Astrocyte (in vitro differentiated cells and primary cell): ENCODE measurements at regions not wholly inside any gene's neighbourhood (a gene's known extent, or its start where the extent isn't known, plus 50 kb on each side); places are given as distances from the start of the nearest gene placed in this dataset.

Source experiments
- DNase-seq: peaks from one replicate; pipeline ENCODE4 v3.0.0-alpha.2; 2010; ENCODE audit warnings: low read depth
- FAIRE-seq: peaks from 2 replicates; lab custom pipeline; 2011; peaks lifted over from hg19 to GRCh38; lab: Jason Lieb, UNC
- H2AFZ ChIP-seq: 2 replicates; pipeline ENCODE4 v1.6.0; 2012; ENCODE audit warnings: low read depth, low read length, inconsistent platforms
- H3K27ac ChIP-seq: 2 replicates; pipeline ENCODE4 v1.5.1; 2011; ENCODE audit warnings: low read depth, low read length, inconsistent platforms
- H3K27me3 ChIP-seq: 2 replicates; pipeline ENCODE4 v1.6.0; 2011; ENCODE audit warnings: low read length, inconsistent platforms; ENCODE audit not compliant: insufficient read depth
- H3K36me3 ChIP-seq: 2 replicates; pipeline ENCODE4 v1.5.1; 2011; ENCODE audit warnings: low read length, inconsistent platforms; ENCODE audit not compliant: insufficient read depth
- H3K4me1 ChIP-seq: 2 replicates; pipeline ENCODE4 v1.5.1; 2011; ENCODE audit warnings: low read length, inconsistent platforms; ENCODE audit not compliant: insufficient read depth
- H3K4me2 ChIP-seq: 2 replicates; pipeline ENCODE4 v1.6.0; 2012; ENCODE audit warnings: low read length, inconsistent platforms
- H3K4me3 ChIP-seq: 2 replicates; pipeline ENCODE4 v1.5.1; 2011; ENCODE audit warnings: low read depth, mild to moderate bottlenecking, low read length, inconsistent platforms; ENCODE audit not compliant: insufficient read depth
- H3K79me2 ChIP-seq: 2 replicates; pipeline ENCODE4 v1.6.0; 2012; ENCODE audit warnings: mild to moderate bottlenecking, low read length, inconsistent platforms; ENCODE audit not compliant: insufficient read depth
- H3K9ac ChIP-seq: 2 replicates; pipeline ENCODE4 v1.6.0; 2012; ENCODE audit warnings: mild to moderate bottlenecking, low read length, inconsistent platforms
- H3K9me3 ChIP-seq: 2 replicates; pipeline ENCODE4 v1.5.1; 2012; ENCODE audit warnings: low read depth, mild to moderate bottlenecking, low read length, inconsistent platforms; ENCODE audit not compliant: insufficient read depth
- H4K20me1 ChIP-seq: 2 replicates; pipeline ENCODE4 v1.6.0; 2012; ENCODE audit warnings: low read length, inconsistent platforms; ENCODE audit not compliant: insufficient read depth
- H3K27ac Mint-ChIP-seq: one replicate; pipeline ENCODE4 v1.8.0; 2021; ENCODE audit warnings: mild to moderate bottlenecking, mixed read lengths; ENCODE audit not compliant: unreplicated experiment
- H3K27me3 Mint-ChIP-seq: one replicate; pipeline ENCODE4 v1.8.0; 2021; ENCODE audit warnings: low read depth, mixed read lengths; ENCODE audit not compliant: unreplicated experiment
- H3K36me3 Mint-ChIP-seq: one replicate; pipeline ENCODE4 v1.8.0; 2021; ENCODE audit warnings: low read depth, mixed read lengths; ENCODE audit not compliant: unreplicated experiment
- H3K4me1 Mint-ChIP-seq: one replicate; pipeline ENCODE4 v1.8.0; 2021; ENCODE audit warnings: low read depth, mixed read lengths; ENCODE audit not compliant: unreplicated experiment
- H3K4me3 Mint-ChIP-seq: one replicate; pipeline ENCODE4 v1.8.0; 2021; ENCODE audit warnings: mild to moderate bottlenecking, moderate library complexity, mixed read lengths; ENCODE audit not compliant: unreplicated experiment
- H3K9me3 Mint-ChIP-seq: one replicate; pipeline ENCODE4 v1.8.0; 2021; ENCODE audit warnings: mild to moderate bottlenecking, mixed read lengths; ENCODE audit not compliant: unreplicated experiment
- EZH2 ChIP-seq: IDR thresholded peaks from 2 replicates; pipeline ENCODE4 v1.6.1; 2012; ENCODE audit warnings: mild to moderate bottlenecking, low read length, inconsistent platforms; ENCODE audit not compliant: insufficient read depth
- TF ChIP-seq, protein P1 (sequence below): IDR thresholded peaks from 2 replicates; pipeline ENCODE4 v1.5.1; 2011; ENCODE audit warnings: low read depth, mild to moderate bottlenecking, inconsistent platforms, low read length, moderate library complexity; ENCODE audit not compliant: insufficient read depth

DNA sequence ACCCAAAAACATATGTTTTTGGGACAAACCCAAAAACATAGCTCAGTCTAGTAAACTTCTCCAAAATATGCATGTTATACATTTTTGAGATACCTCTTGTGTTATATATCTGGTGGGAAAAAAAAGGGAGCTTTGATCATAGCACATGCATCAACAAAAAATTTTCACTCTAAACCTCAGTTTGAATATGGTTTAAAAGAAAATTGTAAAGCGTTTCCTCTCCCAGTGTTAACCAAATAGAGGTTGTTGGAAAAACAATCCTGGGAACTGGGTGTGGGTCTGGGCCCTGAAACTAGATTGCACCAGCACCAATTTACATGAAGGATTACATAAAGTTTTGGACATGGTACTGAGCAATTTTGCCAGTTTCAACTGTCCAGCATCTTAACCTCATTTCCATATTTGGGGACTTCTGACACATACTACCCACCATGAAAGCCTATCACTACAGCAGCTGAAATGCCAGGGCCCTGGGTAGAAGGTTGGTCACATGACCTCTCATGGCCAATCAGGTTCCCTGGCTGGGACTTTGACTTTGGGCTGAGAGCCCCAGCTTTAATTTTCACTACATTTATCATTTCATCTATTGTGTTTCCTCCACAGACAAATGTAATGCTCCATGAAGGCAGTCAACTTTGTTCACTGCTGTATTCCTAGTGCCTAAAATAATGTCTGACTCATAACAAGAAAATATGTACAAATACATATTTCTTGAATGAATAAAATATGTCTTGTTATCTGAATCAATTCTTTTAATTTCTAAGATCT is 150.7 kb downstream of the SETD4 start:
- Mint-ChIP-seq H3K27ac (no peak overlapping the region), H3K4me3 (no peak overlapping the region), H3K27me3 (no peaks in the 10 kb centered on the region), H3K9me3 (no peaks in the 10 kb centered on the region), H3K36me3 (no peaks in the 10 kb centered on the region), H3K4me1 (peaks cover 8% of the 10 kb centered on the region)
- Histone ChIP-seq H4K20me1 (no peaks in the 10 kb centered on the region), H3K4me3 (no peak overlapping the region), H3K4me2 (no peak overlapping the region), H3K36me3 (no peaks in the 10 kb centered on the region), H3K4me1 (peaks cover 4% of the 10 kb centered on the region), H3K27me3 (peaks cover 3% of the 10 kb centered on the region), H3K9me3 (no peaks in the 10 kb centered on the region), H3K79me2 (no peaks in the 10 kb centered on the region), H2AFZ (no peak overlapping the region), H3K9ac (no peak overlapping the region), H3K27ac (no peak overlapping the region)
- TF ChIP-seq EZH2: no peak
- TF ChIP-seq, protein P1, sequence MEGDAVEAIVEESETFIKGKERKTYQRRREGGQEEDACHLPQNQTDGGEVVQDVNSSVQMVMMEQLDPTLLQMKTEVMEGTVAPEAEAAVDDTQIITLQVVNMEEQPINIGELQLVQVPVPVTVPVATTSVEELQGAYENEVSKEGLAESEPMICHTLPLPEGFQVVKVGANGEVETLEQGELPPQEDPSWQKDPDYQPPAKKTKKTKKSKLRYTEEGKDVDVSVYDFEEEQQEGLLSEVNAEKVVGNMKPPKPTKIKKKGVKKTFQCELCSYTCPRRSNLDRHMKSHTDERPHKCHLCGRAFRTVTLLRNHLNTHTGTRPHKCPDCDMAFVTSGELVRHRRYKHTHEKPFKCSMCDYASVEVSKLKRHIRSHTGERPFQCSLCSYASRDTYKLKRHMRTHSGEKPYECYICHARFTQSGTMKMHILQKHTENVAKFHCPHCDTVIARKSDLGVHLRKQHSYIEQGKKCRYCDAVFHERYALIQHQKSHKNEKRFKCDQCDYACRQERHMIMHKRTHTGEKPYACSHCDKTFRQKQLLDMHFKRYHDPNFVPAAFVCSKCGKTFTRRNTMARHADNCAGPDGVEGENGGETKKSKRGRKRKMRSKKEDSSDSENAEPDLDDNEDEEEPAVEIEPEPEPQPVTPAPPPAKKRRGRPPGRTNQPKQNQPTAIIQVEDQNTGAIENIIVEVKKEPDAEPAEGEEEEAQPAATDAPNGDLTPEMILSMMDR: no peak
- peak; percentile 6 for DNase-seq
- FAIRE-seq: peak; percentile 45

DNA sequence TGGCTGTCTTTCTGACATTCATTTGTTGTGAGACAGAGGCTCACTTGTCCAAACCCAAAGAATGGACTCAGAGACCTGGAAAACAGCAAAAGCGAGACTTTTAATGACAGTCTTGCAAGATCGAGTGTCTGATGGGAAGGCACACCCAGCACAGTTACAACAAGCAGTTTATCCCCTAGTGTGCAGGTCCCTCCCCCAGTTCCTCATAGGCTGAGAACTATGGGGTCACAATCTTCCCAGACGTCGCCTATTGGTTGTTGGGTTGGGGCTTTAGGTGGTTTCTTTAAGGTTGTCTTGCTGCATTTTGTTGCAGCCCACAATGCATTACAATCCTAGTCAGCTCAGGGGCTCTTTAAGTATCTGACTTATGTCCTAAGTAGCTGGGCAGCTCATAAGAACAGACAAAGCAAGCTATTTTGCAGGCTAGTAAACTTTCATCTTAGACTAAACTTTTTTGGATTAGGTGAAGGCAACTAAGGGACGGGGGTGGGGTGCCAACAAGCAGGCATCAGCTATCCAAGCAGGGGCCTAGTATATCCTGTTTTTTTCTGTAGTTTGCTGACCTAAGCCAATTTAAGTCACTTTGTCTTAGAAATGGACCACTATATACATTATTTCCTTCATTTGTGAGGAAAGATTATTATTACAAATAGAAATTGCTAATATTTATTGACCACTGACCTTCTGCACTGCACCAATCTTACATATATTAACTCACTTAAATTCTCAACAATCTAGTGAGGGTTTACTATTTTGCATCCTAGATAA is 151.8 kb downstream of the SETD4 start:
- Histone ChIP-seq H3K27me3 (peaks cover 3% of the 10 kb centered on the region), H3K4me3 (no peak overlapping the region), H3K27ac (no peak overlapping the region), H3K4me1 (peaks cover 4% of the 10 kb centered on the region), H2AFZ (no peak overlapping the region), H3K79me2 (no peaks in the 10 kb centered on the region), H3K9ac (no peak overlapping the region), H3K4me2 (no peak overlapping the region), H3K36me3 (no peaks in the 10 kb centered on the region), H4K20me1 (no peaks in the 10 kb centered on the region), H3K9me3 (no peaks in the 10 kb centered on the region)
- Mint-ChIP-seq H3K27ac (no peak overlapping the region), H3K9me3 (no peaks in the 10 kb centered on the region), H3K4me3 (no peak overlapping the region), H3K4me1 (peaks cover 8% of the 10 kb centered on the region), H3K27me3 (no peaks in the 10 kb centered on the region), H3K36me3 (no peaks in the 10 kb centered on the region)
- DNase-seq (no peak), FAIRE-seq (no peak)
- TF ChIP-seq, protein P1: no peak
- TF ChIP-seq EZH2: no peak

DNA sequence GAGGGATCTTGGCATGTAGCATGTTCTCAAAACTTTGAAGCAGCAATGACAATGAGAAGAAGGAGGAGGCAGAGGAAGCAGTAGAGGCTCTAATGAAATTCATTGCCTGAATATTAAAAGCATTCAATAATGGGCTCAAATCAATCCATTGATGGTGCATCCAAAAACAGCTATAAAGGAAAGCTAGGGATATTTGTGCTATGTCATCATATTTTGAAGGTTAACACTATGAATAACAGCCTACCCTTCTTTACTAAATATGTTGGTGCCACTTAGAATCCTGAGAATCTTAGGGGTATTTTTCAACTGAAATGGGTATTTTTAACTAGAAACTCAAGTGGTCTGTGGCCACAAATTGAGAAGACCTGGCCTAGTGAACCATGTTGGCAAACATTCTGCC is 153.7 kb downstream of the SETD4 start:
- H3K36me3 Mint-ChIP-seq: no peaks in the 10 kb centered on the region
- no peak overlapping the region for H3K9ac ChIP-seq
- H3K4me3 Mint-ChIP-seq: no peak overlapping the region
- no peaks in the 10 kb centered on the region for H3K9me3 ChIP-seq
- H3K27me3 Mint-ChIP-seq: no peaks in the 10 kb centered on the region
- no peak overlapping the region for H3K4me3 ChIP-seq
- peaks cover 4% of the 10 kb centered on the region for H3K4me1 ChIP-seq
- DNase-seq: no peak
- H4K20me1 ChIP-seq: no peaks in the 10 kb centered on the region
- TF ChIP-seq EZH2: no peak
- TF ChIP-seq, protein P1: no peak
- H3K27ac Mint-ChIP-seq: no peak overlapping the region
- H3K4me2 ChIP-seq: no peak overlapping the region
- H3K79me2 ChIP-seq: no peaks in the 10 kb centered on the region
- no peak for FAIRE-seq
- H3K4me1 Mint-ChIP-seq: peaks cover 8% of the 10 kb centered on the region
- H2AFZ ChIP-seq: no peak overlapping the region
- no peak overlapping the region for H3K27ac ChIP-seq
- peaks cover 3% of the 10 kb centered on the region for H3K27me3 ChIP-seq
- peaks cover 2% of the 10 kb centered on the region for H3K9me3 Mint-ChIP-seq
- H3K36me3 ChIP-seq: no peaks in the 10 kb centered on the region
